Neuron (in vitro differentiated cells): ENCODE measurements at regions not wholly inside any gene's neighbourhood (a gene's known extent, or its start where the extent isn't known, plus 50 kb on each side); places are given as distances from the start of the nearest gene placed in this dataset.
"Not testable (repeated sequence)": the region's sequence is repeated elsewhere in the genome, so short reads cannot be mapped to it uniquely, and the experiment has no call there.

Experiments used
- H2AFZ ChIP-seq: one replicate; pipeline ENCODE4 v1.6.1; 2013; ENCODE audit warnings: low read depth, mild to moderate bottlenecking, inconsistent platforms, low read length, moderate library complexity
- H3K27me3 ChIP-seq: one replicate; pipeline ENCODE4 v1.6.1; 2013; ENCODE audit warnings: low read length; ENCODE audit not compliant: insufficient read depth
- H3K36me3 ChIP-seq: one replicate; pipeline ENCODE4 v1.6.1; 2013; ENCODE audit warnings: low read length; ENCODE audit not compliant: insufficient read depth
- H3K4me1 ChIP-seq: one replicate; pipeline ENCODE4 v1.6.1; 2013; ENCODE audit warnings: low read length; ENCODE audit not compliant: insufficient read depth
- H3K4me3 ChIP-seq: 2 replicates; pipeline ENCODE4 v1.5.1; 2013; ENCODE audit warnings: mild to moderate bottlenecking, low read length, moderate library complexity
- H3K9me3 ChIP-seq: one replicate; pipeline ENCODE4 v1.6.1; 2013; ENCODE audit warnings: low read length

DNA sequence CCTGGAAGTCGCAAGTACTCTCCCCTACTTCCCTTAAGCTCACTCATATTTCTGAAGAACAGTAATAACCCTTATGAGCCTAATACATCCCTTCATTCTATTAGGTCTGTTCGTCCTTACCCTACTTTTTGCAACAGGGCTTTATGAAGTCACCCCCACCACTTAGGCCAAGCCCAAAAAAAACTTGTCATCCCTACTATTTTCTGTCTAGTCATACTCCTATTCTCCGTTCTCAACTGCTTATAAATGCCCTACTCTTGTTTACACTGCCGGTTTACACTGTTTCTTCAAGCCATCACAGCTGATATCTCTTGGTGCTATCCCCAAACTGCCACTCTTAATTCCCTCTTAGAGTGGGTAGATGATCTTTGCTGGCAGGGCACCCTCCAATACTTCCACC lies 458.2 kb upstream of the GRM7 start:
- H2AFZ ChIP-seq, H3K4me3 ChIP-seq, H3K36me3 ChIP-seq, H3K9me3 ChIP-seq, H3K4me1 ChIP-seq, H3K27me3 ChIP-seq: not testable (repeated sequence)

DNA sequence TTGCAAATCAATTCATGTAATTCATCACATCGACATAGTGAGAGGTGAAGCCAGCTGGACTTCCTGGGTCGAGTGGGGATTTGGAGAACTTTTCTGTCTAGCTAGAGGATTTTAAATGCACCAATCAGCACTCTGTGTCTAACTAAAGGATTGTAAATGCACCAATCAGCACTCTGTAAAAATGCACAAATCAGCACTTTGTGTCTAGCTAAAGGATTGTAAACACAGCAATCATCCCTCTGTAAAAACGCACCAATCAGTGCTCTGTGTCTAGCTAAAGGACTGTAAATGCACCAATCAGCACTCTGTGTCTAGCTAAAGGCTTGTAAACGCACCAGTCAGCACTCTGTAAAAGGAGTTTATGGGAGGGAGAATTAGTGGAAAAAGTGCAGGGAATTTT lies 454.0 kb upstream of the GRM7 start:
- H3K9me3 ChIP-seq, H2AFZ ChIP-seq, H3K27me3 ChIP-seq, H3K4me1 ChIP-seq, H3K36me3 ChIP-seq, H3K4me3 ChIP-seq: not testable (repeated sequence)

DNA sequence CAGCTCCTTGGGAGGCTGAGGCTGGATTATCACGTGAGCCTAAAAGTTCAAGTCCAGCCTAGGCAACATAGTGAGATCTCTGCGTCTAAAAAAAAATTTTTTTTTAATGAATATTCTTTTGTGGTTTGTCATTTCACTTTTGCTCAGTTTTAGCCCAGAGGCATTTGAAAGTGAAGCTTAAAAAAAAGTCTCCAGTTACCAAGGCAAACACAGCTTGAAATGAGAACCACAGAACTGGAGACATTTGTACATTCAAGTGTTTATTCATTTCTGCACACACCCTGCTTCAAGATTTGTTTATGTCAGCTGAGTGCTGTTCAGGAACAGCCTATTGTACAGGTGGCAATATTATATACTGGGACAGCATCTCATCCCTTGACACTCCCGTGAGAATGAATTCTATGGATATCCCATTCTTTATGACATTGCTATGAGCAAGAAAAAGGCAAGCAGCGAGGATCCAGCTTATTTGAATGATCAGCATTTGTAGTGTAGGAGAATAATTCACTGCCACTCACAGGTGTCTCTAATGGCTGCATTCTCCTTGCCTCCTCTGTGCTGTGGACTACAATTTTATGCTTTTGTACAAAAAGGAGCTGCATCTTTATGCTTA lies 444.8 kb upstream of the GRM7 start:
- H3K9me3 ChIP-seq: no peaks in the 10 kb centered on the region
- no peaks in the 10 kb centered on the region for H3K4me1 ChIP-seq
- H3K36me3 ChIP-seq: no peaks in the 10 kb centered on the region
- no peaks in the 10 kb centered on the region for H3K27me3 ChIP-seq
- H3K4me3 ChIP-seq: no peak overlapping the region
- H2AFZ ChIP-seq: no peak overlapping the region

DNA sequence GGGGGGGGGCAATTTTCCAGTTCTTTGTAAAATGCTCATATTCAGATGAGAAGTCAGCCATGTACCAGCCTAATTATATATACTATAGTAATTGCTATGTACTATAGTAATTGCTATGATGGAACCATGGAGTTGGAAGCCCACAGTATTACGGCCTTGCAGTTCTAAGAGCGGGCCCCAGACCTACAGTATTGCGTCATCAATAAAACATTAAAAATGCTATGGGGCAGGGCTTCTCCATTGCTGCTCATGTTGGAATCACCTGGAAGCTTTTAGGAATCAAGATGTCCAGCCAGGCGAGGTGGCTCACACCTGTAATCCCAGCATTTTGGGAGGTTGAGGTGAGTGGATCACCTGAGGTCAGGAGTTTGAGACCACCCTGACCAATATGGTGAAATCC lies 443.7 kb upstream of the GRM7 start:
- H3K36me3 ChIP-seq: no peaks in the 10 kb centered on the region
- no peak overlapping the region for H3K4me3 ChIP-seq
- H3K9me3 ChIP-seq: no peaks in the 10 kb centered on the region
- no peaks in the 10 kb centered on the region for H3K27me3 ChIP-seq
- H2AFZ ChIP-seq: no peak overlapping the region
- no peaks in the 10 kb centered on the region for H3K4me1 ChIP-seq

DNA sequence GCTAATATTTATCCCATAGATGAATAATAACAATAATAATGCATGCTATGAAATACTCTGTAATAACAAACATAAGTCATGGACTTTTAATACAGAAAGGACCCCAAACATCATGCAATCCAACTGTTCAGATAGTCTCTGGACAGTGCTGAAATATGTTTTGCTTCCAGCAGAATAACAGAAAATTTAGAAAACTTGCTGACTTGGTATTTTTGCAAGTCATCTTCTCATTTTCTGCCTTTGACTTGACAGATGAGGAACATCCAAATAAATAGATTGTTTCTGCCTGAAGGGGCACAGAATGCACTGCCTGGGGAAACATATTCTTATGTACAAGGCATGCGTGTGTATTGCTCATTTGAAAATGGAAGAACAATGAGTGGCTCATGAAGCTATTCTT lies 442.4 kb upstream of the GRM7 start:
- Histone ChIP-seq H3K36me3 (no peaks in the 10 kb centered on the region), H3K27me3 (no peaks in the 10 kb centered on the region), H3K4me1 (no peaks in the 10 kb centered on the region), H2AFZ (no peak overlapping the region), H3K4me3 (no peak overlapping the region), H3K9me3 (no peaks in the 10 kb centered on the region)

DNA sequence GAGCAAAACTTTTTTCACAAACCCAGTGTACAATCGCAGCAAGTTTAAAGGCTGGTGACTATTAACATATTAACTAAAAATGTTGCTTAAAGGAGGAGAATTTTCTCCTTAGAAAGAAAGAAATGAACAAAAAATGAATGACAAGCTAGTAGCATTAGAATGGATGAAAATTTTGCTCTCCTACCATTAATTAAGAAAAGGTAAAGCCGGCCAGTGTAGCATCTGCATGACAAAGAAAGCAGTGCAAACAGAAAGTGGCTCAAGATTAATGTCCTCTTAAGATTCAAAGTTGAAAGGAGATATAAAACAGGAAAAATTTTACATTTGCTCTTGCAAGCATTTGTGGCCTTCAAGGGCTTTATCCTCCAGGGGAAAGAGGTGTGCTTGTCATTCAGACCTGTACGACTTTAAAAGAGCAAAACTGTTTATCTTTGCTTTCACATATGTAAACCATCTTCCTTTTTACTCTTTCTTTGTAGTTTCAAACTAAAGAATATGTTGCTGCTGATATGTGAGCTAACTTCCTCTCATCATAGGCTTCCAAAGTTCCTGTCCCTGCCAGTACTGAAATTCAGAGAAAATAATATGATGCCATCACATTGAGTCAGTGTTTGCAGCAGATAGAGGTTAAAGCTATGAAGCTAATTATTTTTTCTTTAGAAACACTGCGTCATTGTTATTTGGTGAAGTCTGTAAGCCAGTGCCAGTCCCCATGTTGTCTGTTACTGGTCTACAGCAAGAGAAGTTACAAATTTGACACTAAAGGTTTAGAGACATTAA lies 439.1 kb upstream of the GRM7 start:
- no peaks in the 10 kb centered on the region for H3K36me3 ChIP-seq
- no peaks in the 10 kb centered on the region for H3K9me3 ChIP-seq
- no peak overlapping the region for H3K4me3 ChIP-seq
- H3K27me3 ChIP-seq: no peaks in the 10 kb centered on the region
- no peaks in the 10 kb centered on the region for H3K4me1 ChIP-seq
- H2AFZ ChIP-seq: no peak overlapping the region

DNA sequence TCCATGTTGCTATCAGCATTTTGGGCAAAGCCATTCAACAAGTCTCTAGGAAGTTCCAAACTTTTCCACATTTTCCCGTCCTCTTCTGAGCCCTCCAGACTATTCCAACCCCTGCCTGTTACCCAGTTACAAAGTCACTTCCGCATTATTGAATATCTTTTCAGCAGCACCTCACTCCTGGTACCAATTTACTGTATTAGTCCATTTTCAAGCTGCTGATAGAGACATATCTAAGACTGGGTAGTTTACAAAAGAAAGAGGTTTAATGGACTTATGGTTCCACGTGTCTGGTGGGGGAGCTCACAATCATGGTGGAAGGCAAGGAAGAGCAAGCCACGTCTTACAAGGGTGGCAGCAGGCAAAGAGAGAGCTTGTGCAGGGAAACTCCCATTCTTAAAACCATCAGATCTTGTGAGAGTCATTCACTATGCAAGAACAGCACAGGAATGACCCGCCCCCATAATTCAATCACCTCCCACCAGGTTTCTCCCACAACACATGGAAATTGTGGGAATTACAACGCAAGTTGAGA lies 435.6 kb upstream of the GRM7 start:
- Histone ChIP-seq H3K4me1 (no peaks in the 10 kb centered on the region), H3K4me3 (no peak overlapping the region), H3K9me3 (no peaks in the 10 kb centered on the region), H3K27me3 (no peaks in the 10 kb centered on the region), H2AFZ (no peak overlapping the region), H3K36me3 (no peaks in the 10 kb centered on the region)

DNA sequence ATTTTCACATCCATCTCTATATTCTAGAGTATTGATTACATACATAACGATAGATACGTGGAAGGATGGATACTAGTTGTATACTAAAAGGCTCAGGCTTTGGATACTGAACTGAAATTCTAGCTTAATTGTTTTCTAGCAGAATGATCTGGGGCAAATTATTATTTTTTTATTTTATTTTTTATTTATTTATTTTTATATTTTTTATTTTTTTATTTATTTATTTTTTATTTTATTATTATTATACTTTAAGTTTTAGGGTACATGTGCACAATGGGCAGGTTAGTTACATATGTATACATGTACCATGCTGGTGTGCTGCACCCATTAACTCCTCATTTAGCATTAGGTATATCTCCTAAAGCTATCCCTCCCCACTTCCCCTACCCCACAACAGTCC lies 432.6 kb upstream of the GRM7 start:
- not testable (repeated sequence) for H3K27me3 ChIP-seq, H3K4me3 ChIP-seq, H2AFZ ChIP-seq, H3K4me1 ChIP-seq, H3K9me3 ChIP-seq, H3K36me3 ChIP-seq

DNA sequence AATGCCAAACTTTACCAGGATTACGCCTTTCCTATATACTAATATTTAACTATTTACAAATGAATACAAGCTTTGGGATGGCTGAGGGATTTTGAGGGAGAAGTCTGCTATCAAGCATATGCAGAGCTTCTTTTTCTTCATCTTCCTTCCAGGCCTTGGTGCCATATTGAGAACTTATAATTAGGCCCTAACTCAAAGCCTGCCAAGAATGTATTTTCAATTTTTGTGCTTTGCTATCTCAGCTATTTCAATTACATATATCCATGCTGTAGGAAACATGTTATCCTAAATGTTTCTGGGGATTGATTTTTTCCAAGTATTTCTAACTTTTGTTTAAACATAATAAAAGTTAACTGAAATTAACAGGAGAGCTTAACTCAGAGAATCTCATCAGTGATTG lies 425.0 kb upstream of the GRM7 start:
- Histone ChIP-seq H3K4me1 (no peaks in the 10 kb centered on the region), H3K9me3 (no peaks in the 10 kb centered on the region), H2AFZ (no peak overlapping the region), H3K27me3 (no peaks in the 10 kb centered on the region), H3K36me3 (no peaks in the 10 kb centered on the region), H3K4me3 (no peak overlapping the region)

DNA sequence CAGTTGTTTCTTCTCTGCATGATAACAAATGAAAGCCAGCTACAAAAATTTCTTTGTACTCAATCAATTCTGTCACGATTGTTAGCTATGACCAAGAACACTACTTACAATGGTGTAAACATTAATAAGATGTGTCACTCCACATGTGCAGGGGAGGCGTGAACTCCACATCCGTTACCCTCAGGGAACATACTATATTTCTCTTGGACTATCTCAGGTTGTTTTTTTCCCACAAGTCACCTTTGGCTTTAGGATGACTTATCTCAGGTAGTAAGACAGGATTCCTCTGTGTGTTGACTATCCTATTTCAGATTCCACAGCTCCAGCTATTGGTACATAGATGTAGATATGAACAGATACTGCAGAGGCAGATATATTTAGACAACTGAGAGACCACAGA lies 423.3 kb upstream of the GRM7 start:
- no peaks in the 10 kb centered on the region for H3K9me3 ChIP-seq
- no peaks in the 10 kb centered on the region for H3K4me1 ChIP-seq
- H3K4me3 ChIP-seq: no peak overlapping the region
- no peaks in the 10 kb centered on the region for H3K36me3 ChIP-seq
- H2AFZ ChIP-seq: no peak overlapping the region
- no peaks in the 10 kb centered on the region for H3K27me3 ChIP-seq

DNA sequence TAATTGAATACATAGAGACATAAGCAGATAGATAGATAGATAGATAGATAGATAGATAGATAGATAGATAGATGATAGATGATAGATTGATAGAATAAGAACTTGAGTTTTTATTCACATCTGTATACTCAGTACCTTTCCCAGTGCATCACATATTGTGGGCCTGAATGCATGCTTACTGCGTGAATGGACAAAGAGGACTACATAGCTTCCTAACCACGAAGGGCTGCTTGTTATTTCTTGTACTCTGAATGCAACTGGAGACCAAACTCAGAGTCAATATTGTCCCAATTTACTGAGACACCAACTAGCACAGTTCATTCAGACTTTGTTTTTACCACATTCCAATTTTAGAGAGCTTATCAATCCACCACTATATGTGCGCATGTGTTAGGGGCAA lies 422.9 kb upstream of the GRM7 start:
- no peaks in the 10 kb centered on the region for H3K27me3 ChIP-seq
- H3K36me3 ChIP-seq: no peaks in the 10 kb centered on the region
- no peaks in the 10 kb centered on the region for H3K9me3 ChIP-seq
- no peak overlapping the region for H2AFZ ChIP-seq
- no peaks in the 10 kb centered on the region for H3K4me1 ChIP-seq
- H3K4me3 ChIP-seq: no peak overlapping the region

DNA sequence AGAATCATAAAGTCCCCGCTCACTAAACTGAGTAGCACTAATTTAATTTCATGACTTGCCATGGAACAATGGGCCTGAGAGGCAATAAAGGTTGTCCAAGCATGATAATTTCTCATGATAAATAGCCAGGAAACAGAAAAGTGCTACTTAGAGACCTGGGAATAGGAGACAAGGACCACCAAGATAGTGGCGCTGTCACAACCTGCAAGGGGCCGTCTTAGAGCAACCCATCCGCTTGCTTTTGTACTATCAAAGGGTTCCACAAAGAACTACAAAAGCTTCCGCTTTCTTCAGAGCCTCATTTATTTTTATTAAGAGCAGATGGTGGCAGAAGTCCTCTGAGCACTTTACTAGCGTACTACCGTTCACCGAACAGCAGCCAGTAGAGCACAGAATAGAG lies 421.7 kb upstream of the GRM7 start:
- Histone ChIP-seq H2AFZ (no peak overlapping the region), H3K4me3 (no peak overlapping the region), H3K36me3 (no peaks in the 10 kb centered on the region), H3K4me1 (no peaks in the 10 kb centered on the region), H3K27me3 (no peaks in the 10 kb centered on the region), H3K9me3 (no peaks in the 10 kb centered on the region)

DNA sequence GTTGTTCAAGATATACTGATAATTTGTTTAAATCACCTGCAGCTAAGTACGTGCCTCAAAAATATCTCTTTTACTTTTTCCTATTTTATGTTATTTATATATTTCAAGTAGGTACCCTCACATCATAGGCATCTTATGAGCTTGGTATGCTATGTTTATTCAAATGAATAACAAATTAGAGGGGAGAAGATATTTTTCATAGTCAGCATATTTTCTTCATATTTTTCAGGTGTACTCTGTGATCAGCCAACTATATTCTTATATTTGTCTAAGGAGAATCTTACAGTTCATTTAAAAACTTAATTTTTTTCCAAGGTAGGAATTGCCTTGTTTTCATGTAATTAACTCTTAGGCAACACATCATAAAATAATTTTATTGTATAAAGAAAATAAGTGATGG lies 421.1 kb upstream of the GRM7 start:
- H3K4me3 ChIP-seq: no peak overlapping the region
- no peaks in the 10 kb centered on the region for H3K27me3 ChIP-seq
- H3K4me1 ChIP-seq: no peaks in the 10 kb centered on the region
- H2AFZ ChIP-seq: no peak overlapping the region
- H3K36me3 ChIP-seq: no peaks in the 10 kb centered on the region
- no peaks in the 10 kb centered on the region for H3K9me3 ChIP-seq
